HG03280 (cell line): ENCODE measurements at regions not wholly inside any gene's neighbourhood (a gene's known extent, or its start where the extent isn't known, plus 50 kb on each side); places are given as distances from the start of the nearest gene placed in this dataset.
"Not testable (repeated sequence)": the region's sequence is repeated elsewhere in the genome, so short reads cannot be mapped to it uniquely, and the experiment has no call there.

ENCODE experiments used
- ATAC-seq: cut with Tn5 transposase; IDR thresholded peaks from one replicate; pipeline ENCODE4 v1.9.1; 2021; ENCODE audit warnings: mild to moderate bottlenecking, moderate library complexity; ENCODE audit not compliant: unreplicated experiment

DNA sequence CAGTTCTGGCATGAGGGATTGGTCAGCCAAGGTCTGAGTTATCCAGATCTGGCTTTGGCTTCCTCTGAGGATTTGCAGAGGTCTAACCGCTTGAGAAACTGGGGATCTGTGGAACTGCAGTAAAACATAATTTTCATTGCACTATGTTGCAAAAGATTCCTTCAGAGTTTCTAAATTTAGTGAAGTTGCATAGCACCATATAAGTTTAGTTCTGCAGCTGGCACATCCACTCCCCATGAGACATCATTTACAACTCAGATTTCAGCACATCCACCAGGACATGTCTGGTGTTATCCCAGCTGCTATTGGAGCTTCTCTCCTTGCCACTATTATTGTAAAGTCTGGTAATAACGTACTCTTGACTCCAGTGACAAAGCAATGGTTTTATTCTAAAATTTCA, 181.5 kb downstream of the CWF19L2 start:
- ATAC-seq: no peak

- ATAC-seq: no peak
Measured at GRCh38 chr11:107275632-107276031, 182.0 kb downstream of the CWF19L2 start.

- no peak for ATAC-seq
Measured at GRCh38 chr11:107274138-107274537, 183.5 kb downstream of the CWF19L2 start.

- ATAC-seq: no peak
Measured at GRCh38 chr11:107272561-107272960, 185.1 kb downstream of the CWF19L2 start.

DNA sequence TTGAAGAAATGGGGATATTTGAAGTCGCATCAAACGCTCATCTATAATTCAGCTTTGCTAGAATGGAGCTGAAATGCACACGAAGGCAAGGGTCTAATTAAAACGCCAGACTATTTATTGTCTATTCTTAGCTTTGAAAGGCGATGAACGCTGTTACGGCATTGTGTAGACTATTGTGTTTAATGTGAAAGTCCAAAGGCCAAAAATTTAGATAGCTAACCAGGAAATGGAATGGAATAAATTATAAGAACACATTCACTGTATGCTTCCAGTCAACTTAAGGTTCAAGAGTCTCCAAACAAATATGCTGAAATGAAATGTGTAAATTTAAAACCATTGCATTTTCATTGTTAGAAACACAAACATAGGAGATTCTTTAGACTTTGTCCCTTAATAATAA, 186.2 kb downstream of the CWF19L2 start:
- ATAC-seq: no peak

- no peak for ATAC-seq
Measured at GRCh38 chr11:107268977-107269376, 188.6 kb downstream of the CWF19L2 start.

GRCh38 chr11:107266455-107266854, 191.2 kb downstream of the CWF19L2 start:
- ATAC-seq: no peak

GRCh38 chr11:107265591-107266121, 192.0 kb downstream of the CWF19L2 start:
- ATAC-seq: no peak

DNA sequence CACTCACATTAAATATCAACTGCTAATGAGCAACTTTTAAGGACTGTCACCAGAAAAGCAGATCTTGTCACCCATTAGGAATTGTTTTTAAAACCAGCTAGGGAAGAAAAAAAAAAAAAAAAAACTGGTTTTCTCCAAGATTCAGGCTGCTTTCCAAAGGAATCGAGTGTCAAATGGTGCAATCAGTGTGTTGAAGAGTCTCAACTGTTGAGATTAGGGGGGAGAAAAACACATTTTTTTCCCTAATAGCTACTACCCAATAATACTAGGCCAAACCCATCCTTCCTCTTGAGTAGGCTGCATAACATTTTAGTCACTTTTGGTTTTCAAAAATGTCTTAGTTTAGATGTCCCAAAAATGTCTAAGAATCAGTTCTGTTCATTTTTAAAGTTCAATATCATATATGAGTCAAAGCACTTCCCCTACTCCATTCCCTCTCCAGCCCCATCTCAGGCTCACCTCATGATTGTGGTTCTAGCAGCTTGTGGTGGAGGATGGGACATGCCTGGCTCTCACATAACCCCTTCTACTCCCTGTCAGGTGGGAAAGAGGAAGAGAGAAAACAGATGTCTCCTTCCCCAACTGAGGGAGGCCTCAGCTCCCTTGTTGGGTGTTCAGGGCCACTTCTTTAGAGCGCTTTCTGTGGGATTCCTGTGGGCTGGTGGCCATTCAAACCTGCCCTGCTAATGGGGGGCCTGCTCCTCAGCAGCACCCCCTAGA, 193.6 kb downstream of the CWF19L2 start:
- no peak for ATAC-seq

DNA sequence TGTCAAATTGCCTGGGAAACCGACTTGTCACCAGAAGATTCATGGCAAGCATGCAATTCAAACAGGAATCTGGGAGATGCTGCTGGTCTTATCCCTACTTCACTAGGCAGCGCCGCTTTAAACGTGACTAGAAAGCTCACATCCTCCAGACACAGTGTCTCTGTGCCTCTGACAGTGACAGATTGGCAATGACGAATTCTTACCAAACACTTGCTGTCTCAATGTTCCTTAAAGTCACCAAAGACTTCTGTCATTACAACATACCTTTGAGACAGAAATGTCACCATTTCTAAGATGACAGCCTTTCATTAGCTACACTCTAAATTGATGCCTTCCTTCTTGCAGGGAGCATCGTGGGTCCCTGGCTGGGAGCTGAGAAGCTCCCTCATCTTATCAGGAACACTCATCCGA, 197.8 kb downstream of the CWF19L2 start:
- no peak for ATAC-seq

DNA sequence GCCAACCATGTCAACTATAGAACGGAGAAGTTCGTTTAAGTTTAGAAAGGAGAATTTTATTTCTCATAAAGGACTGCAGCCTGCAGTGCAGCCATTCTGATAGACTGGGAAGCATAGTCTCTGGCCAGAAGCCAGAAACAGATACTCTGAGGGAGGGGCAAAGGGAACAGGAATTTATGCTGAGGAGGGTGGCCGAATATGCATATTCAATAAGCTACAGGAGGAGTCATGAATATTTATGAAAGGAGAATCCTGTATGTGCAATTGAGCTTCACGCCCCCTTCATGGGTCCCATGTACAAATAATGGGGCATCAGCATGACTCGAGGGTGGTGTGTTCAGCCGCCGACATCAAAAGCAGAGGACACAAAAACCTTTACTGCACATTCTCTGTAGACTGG, 199.9 kb downstream of the CWF19L2 start:
- ATAC-seq: no peak

- not testable (repeated sequence) for ATAC-seq
Measured at GRCh38 chr11:107253661-107254060, 204.0 kb downstream of the CWF19L2 start.

- ATAC-seq: peak; percentile 91
Measured at GRCh38 chr11:107252429-107253161, 205.0 kb downstream of the CWF19L2 start.

GRCh38 chr11:107251298-107251697, 206.3 kb downstream of the CWF19L2 start:
- no peak for ATAC-seq

- ATAC-seq: no peak
Measured at GRCh38 chr11:107250017-107250416, 207.6 kb downstream of the CWF19L2 start.

- no peak for ATAC-seq
Measured at GRCh38 chr11:107249054-107249453, 208.6 kb downstream of the CWF19L2 start.

DNA sequence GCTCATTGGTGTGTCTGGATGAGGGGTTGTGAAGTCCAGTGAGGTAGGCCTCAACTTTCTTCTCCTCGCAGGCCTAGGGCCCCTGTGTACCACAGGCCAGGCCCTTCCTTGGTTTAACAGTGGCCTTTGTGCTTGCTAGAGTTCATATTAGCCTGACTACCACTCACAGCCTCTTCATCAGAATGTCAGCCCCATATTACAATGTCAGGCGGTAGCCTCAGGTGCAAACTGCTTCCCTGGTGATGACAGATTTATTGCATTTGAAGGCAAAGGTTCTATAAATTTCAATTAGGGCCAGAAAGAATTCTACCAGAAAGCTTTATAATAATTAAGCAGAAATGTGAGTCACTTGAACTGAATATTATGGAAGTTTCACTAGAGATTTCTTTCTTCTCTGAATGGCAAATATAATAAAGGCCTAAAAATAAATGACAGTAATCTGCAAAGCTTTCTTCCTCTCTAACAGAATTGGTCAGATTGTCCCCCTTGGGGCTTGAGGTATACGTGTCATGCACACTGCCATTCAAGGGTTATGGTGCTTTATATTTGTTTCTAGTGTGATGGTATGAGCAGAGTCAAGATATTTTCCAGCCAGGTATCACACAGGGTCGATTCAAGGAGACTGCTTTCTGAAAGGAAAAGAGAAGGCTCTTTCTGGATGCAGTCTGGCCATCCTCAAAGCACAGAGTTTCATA, 210.3 kb downstream of the CWF19L2 start:
- ATAC-seq: no peak

GRCh38 chr11:107243929-107244328, 213.7 kb downstream of the CWF19L2 start:
- ATAC-seq: no peak

GRCh38 chr11:107232451-107232850, 214.2 kb upstream of the GUCY1A2 start:
- no peak for ATAC-seq

DNA sequence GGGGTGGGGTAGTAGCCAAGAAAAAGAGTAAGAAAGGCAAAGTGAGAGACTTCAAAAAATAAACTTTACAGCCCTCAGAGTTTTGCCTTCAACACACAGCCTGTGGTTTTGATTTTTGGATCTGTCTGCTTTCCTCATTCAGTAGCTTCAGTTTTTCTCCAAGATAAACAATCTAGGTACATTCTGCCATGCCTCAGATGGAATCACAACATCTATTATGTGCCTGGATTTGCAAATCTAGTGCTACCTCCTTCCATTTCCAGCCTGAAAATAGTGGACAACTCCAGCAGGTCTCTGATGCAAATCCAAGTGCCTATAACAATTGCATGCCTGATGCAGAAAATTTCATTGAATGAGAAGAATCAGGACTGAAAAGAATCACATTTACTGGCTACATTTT, 206.6 kb upstream of the GUCY1A2 start:
- ATAC-seq: no peak

GRCh38 chr11:107222916-107223460, 204.7 kb upstream of the GUCY1A2 start:
- no peak for ATAC-seq
